Heart right ventricle (tissue), 16 donors: ENCODE measurements at regions not wholly inside any gene's neighbourhood (a gene's known extent, or its start where the extent isn't known, plus 50 kb on each side); places are given as distances from the start of the nearest gene placed in this dataset.

ENCODE experiments used
- ATAC-seq, 8 donors: fragments of 200-7000 bp; cut with Tn5 transposase; one replicate each; pipeline ENCODE4 v1.9.1; 2020; ENCODE audit warnings: mild to moderate bottlenecking in 8 of 8, moderate library complexity in 8 of 8, moderate number of reproducible peaks in 1 of 8
- DNase-seq, 2 donors: peaks; one replicate each; pipeline ENCODE4 v3.0.0-alpha.2; 2020
- H3K27ac ChIP-seq, 10 donors: fragments of 200-600 bp; sonication (generic) in 2 of 10; one replicate each; pipeline versions ENCODE4 v1.5.0 to v1.8.0; 2020 to 2022; ENCODE audit warnings: mild to moderate bottlenecking in 3 of 10
- H3K27me3 ChIP-seq, 7 donors: fragments of 200-600 bp; one replicate each; pipeline ENCODE4 v1.8.0; 2021 to 2022; ENCODE audit warnings: mild to moderate bottlenecking in 2 of 7
- H3K36me3 ChIP-seq, 9 donors: fragments of 200-600 bp; sonication (generic) in 1 of 9; one replicate each; pipeline versions ENCODE4 v1.5.0 to v1.8.0; 2020 to 2022; ENCODE audit warnings: mild to moderate bottlenecking in 2 of 9
- H3K4me1 ChIP-seq, 9 donors: fragments of 200-600 bp; sonication (generic) in 1 of 9; one replicate each; pipeline versions ENCODE4 v1.5.0 to v1.8.0; 2020 to 2022; ENCODE audit warnings: mild to moderate bottlenecking in 4 of 9
- H3K4me3 ChIP-seq, 10 donors: fragments of 200-600 bp; sonication (generic) in 2 of 10; one replicate each; pipeline versions ENCODE4 v1.5.0 to v1.8.0; 2020 to 2022; ENCODE audit warnings: mild to moderate bottlenecking in 7 of 10, moderate library complexity in 2 of 10
- H3K9me3 ChIP-seq, 11 donors: fragments of 200-600 bp in 10 of 11; sonication (generic) in 2 of 11; one replicate each; pipeline versions ENCODE4 v1.5.0 to v1.8.0; 2013 to 2022; ENCODE audit warnings: mild to moderate bottlenecking in 2 of 11, control low read depth in 1 of 11, moderate library complexity in 1 of 11
- WGBS, 2 donors: extraction: QIAGEN DNeasy Blood & Tissue Kit; methylation state at CpG; one replicate each; pipeline ENCODE4 v1.1.7; 2013; ENCODE audit warnings: inconsistent platforms in 1 of 2; 5-methylcytosine and 5-hydroxymethylcytosine counted together
- intact Hi-C, 10 donors: fragments of 100-400 bp; cut with DNase I; formaldehyde crosslinking; loops; one replicate each; pipeline versions ENCODE4 v1.11.1 to v1.14.2; 2022
- TF ChIP-seq, protein P1 (sequence below), 9 donors: fragments of 200-600 bp; sonication (generic) in 2 of 9; IDR thresholded peaks; one replicate each; pipeline versions ENCODE4 v1.5.0 to v1.8.0; 2021 to 2022; ENCODE audit warnings: antibody characterized with exemption in 9 of 9, mild to moderate bottlenecking in 5 of 9, moderate library complexity in 1 of 9
- donor health status: Arrhythmogenic right ventricular cardiomyopathy.
- donor health status: ischemic (EF 13 %, LVEDD 7.1; RV severe dilation, severe dysfunction).
- donor health status: healthy with polysubstance abuse.
- donor health status: DM: no; HTN: yes; CAD: no.
- donor health status: DM: no; HTN: no; CAD: no.
- donor health status: ischemic (EF 25% LVEDD 6.9; RV normal size, moderate dysfunction).
- donor health status: ischemic (EF 25% LVEDD 5.7; RV mildly dilated, moderate dysfunction).
- donor health status: healthy.
- donor health status: DM: yes; HTN: yes; CAD: no.
- donor health status: Ischemic cardiomyopathy.
- donor health status: ischemic (EF 35%, LVEDD 5.7; RV mildly dilated, moderate dysfunction).
- donor health status: nonischemic (EF 11% LVEDD 7.7; RV severe dilation, severe dysfunction).
- donor health status: DM: yes; HTN: yes; CAD: no.
- donor health status: PGD.
- donor health status: ischemic (EF 29% LVEDD 5.4; RV normal size, mild dysfunction).
- donor health status: nonischemic (EF 23%, LVEDD 6.1; RV moderate dilation, normal function).

DNA sequence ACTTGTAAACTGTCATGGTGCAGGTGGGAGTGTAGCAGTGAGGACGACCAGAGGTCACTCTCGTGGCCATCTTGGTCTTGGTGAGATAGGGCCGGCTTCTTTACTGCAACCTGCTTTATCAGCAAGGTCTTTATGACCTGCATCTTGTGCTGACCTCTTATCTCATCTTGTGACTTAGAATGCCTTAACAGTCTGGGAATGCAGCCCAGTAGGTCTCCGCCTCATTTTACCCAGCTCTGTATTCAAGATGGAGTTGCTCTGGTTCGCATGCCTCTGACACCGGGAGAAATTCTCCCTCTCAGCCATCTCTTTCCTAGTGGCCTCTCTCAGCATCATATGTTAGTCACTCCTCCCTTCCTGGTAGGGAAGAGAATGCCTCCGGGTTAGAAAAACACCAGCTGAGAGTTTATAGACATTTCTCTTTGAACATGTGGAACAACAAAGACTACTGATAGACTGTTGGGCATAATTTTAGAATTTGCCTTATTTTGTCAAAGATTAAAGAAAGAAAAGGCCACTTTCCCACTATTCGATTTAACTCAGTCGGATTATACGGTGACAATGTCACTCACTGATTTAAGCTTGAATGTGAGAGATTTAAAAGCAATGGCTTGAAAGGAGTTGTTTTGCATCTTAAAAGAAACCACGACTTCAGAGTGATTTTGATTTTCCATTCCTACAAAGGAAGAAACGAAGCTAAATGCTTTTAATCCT is 67.9 kb upstream of the SNX9 start:
- peaks cover 0 to 29% (median 14%) of the 10 kb centered on the region in 9 donors for H3K4me1 ChIP-seq
- DNase-seq (no peak), ATAC-seq (no peak)
- H3K9me3 ChIP-seq, result peaks cover 0 to 5% (median 0%) of the 10 kb centered on the region in 11 donors
- no peaks in the 10 kb centered on the region for H3K36me3 ChIP-seq
- H3K27me3 ChIP-seq, result no peaks in the 10 kb centered on the region
- H3K4me3 ChIP-seq, result no peak overlapping the region
- no peak overlapping the region for H3K27ac ChIP-seq
- WGBS, 2 donors, result 86 to 87% methylated on average over 12 of the region's 12 CpGs
- TF ChIP-seq, protein P1, sequence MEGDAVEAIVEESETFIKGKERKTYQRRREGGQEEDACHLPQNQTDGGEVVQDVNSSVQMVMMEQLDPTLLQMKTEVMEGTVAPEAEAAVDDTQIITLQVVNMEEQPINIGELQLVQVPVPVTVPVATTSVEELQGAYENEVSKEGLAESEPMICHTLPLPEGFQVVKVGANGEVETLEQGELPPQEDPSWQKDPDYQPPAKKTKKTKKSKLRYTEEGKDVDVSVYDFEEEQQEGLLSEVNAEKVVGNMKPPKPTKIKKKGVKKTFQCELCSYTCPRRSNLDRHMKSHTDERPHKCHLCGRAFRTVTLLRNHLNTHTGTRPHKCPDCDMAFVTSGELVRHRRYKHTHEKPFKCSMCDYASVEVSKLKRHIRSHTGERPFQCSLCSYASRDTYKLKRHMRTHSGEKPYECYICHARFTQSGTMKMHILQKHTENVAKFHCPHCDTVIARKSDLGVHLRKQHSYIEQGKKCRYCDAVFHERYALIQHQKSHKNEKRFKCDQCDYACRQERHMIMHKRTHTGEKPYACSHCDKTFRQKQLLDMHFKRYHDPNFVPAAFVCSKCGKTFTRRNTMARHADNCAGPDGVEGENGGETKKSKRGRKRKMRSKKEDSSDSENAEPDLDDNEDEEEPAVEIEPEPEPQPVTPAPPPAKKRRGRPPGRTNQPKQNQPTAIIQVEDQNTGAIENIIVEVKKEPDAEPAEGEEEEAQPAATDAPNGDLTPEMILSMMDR (IDR thresholded peaks at IDR 0.05), result no peak
- intact Hi-C loops, result loop anchor here (2.0 to 10.0 kb wide), 9 partner anchors 67 to 440 kb away; partner anchors contain the start of gene SNX9 (in 2 of the 10)

- no peak for DNase-seq
- H3K27ac ChIP-seq, result no peak overlapping the region
- peaks cover 0 to 36% (median 18%) of the 10 kb centered on the region in 9 donors for H3K4me1 ChIP-seq
- ATAC-seq, result no peak
- no peaks in the 10 kb centered on the region for H3K9me3 ChIP-seq
- no peaks in the 10 kb centered on the region for H3K27me3 ChIP-seq
- H3K4me3 ChIP-seq, result no peak overlapping the region
- 98 to 99% methylated on average over 3 of the region's 3 CpGs for WGBS, 2 donors
- TF ChIP-seq, protein P1 (IDR thresholded peaks at IDR 0.05), result no peak
- H3K36me3 ChIP-seq, result no peaks in the 10 kb centered on the region
- intact Hi-C loops, result loop anchor here (1.0 to 10.0 kb wide), 11 partner anchors 66 to 441 kb away; partner anchors contain the start of gene SNX9 (in 2 of the 10)
Observed at GRCh38 chr6:157755746-157756411, 67.2 kb upstream of the SNX9 start.

GRCh38 chr6:157756708-157757429 is 66.2 kb upstream of the SNX9 start:
- no peaks in the 10 kb centered on the region for H3K27me3 ChIP-seq
- H3K4me3 ChIP-seq, result peak overlapping the region in 1 of 10 donors; percentile 2
- intact Hi-C loops, result loop anchor here (1.0 to 10.0 kb wide), 11 partner anchors 65 to 442 kb away; partner anchors contain the start of gene SNX9 (in 2 of the 10)
- 26 to 27% methylated on average over 19 of the region's 19 CpGs for WGBS, 2 donors
- DNase-seq (peak; percentile 83 to 90), ATAC-seq (peak; percentile 85 to 94 (median 90))
- peak overlapping the region in 3 of 10 donors; percentile 17 to 54 (median 32) for H3K27ac ChIP-seq
- H3K4me1 ChIP-seq, result peaks cover 0 to 46% (median 21%) of the 10 kb centered on the region in 9 donors
- no peaks in the 10 kb centered on the region for H3K36me3 ChIP-seq
- no peaks in the 10 kb centered on the region for H3K9me3 ChIP-seq
- TF ChIP-seq, protein P1 (IDR thresholded peaks at IDR 0.05), result peak; percentile 66 to 90 (median 83)
